ENCODE measurements at regions not wholly inside any gene's neighbourhood (a gene's known extent, or its start where the extent isn't known, plus 50 kb on each side); places are given as distances from the start of the nearest gene placed in this dataset.

- H3K4me1 Mint-ChIP-seq (ENCODE audit: low read depth, unreplicated experiment): peaks cover 10% of the 10 kb centered on the region
Measured at GRCh38 chr5:15203376-15203775, 296.6 kb upstream of the FBXL7 start.

GRCh38 chr5:15191012-15191411 lies 309.0 kb upstream of the FBXL7 start:
- no peaks in the 10 kb centered on the region for H3K27me3 ChIP-seq (ENCODE audit: insufficient read depth, low read length)

More at GRCh38 chr5:15203376-15203775, 296.6 kb upstream of the FBXL7 start:
- H3K27me3 ChIP-seq (ENCODE audit: insufficient read depth, low read length): no peaks in the 10 kb centered on the region
- Mint-ChIP-seq H3K36me3 (ENCODE audit: low read depth, unreplicated experiment) (no peaks in the 10 kb centered on the region), H3K27me3 (ENCODE audit: low read depth, unreplicated experiment) (no peaks in the 10 kb centered on the region), H3K9me3 (ENCODE audit: unreplicated experiment) (no peaks in the 10 kb centered on the region), H3K4me3 (ENCODE audit: unreplicated experiment) (no peak overlapping the region), H3K27ac (ENCODE audit: unreplicated experiment) (peak overlapping the region; percentile 3)
- FAIRE-seq (no peak), DNase-seq (ENCODE audit: low read depth) (no peak)
- H3K9me3 ChIP-seq (ENCODE audit: insufficient read depth, low read depth, low read length): no peaks in the 10 kb centered on the region
- H3K9ac ChIP-seq (ENCODE audit: low read length): no peak overlapping the region
- no peak overlapping the region for H3K4me3 ChIP-seq (ENCODE audit: insufficient read depth, low read depth, low read length)
- H3K4me1 ChIP-seq (ENCODE audit: insufficient read depth, low read length): no peaks in the 10 kb centered on the region
- H3K36me3 ChIP-seq (ENCODE audit: insufficient read depth, low read length): no peaks in the 10 kb centered on the region
- TF ChIP-seq CTCF (IDR thresholded peaks at IDR 0.05; ENCODE audit: insufficient read depth, low read depth, low read length): no peak
- TF ChIP-seq EZH2 (IDR thresholded peaks at IDR 0.05; ENCODE audit: insufficient read depth, low read length): no peak
- no peak overlapping the region for H3K27ac ChIP-seq (ENCODE audit: low read depth, low read length)
- H3K4me2 ChIP-seq (ENCODE audit: low read length): no peak overlapping the region
- no peak overlapping the region for H2AFZ ChIP-seq (ENCODE audit: low read depth, low read length)
- H3K79me2 ChIP-seq (ENCODE audit: insufficient read depth, low read length): no peaks in the 10 kb centered on the region
- H4K20me1 ChIP-seq (ENCODE audit: insufficient read depth, low read length): no peaks in the 10 kb centered on the region

More at GRCh38 chr5:15191012-15191411, 309.0 kb upstream of the FBXL7 start:
- Histone ChIP-seq H2AFZ (ENCODE audit: low read depth, low read length) (no peak overlapping the region), H3K9ac (ENCODE audit: low read length) (no peak overlapping the region), H3K27ac (ENCODE audit: low read depth, low read length) (no peak overlapping the region), H3K4me3 (ENCODE audit: insufficient read depth, low read depth, low read length) (no peak overlapping the region), H3K9me3 (ENCODE audit: insufficient read depth, low read depth, low read length) (no peaks in the 10 kb centered on the region), H4K20me1 (ENCODE audit: insufficient read depth, low read length) (no peaks in the 10 kb centered on the region), H3K4me2 (ENCODE audit: low read length) (no peak overlapping the region), H3K79me2 (ENCODE audit: insufficient read depth, low read length) (no peaks in the 10 kb centered on the region), H3K36me3 (ENCODE audit: insufficient read depth, low read length) (no peaks in the 10 kb centered on the region), H3K4me1 (ENCODE audit: insufficient read depth, low read length) (no peaks in the 10 kb centered on the region)
- H3K9me3 Mint-ChIP-seq (ENCODE audit: unreplicated experiment): peaks cover 4% of the 10 kb centered on the region
- FAIRE-seq: no peak
- no peak overlapping the region for H3K27ac Mint-ChIP-seq (ENCODE audit: unreplicated experiment)
- no peaks in the 10 kb centered on the region for H3K27me3 Mint-ChIP-seq (ENCODE audit: low read depth, unreplicated experiment)
- H3K4me1 Mint-ChIP-seq (ENCODE audit: low read depth, unreplicated experiment): no peaks in the 10 kb centered on the region
- no peaks in the 10 kb centered on the region for H3K36me3 Mint-ChIP-seq (ENCODE audit: low read depth, unreplicated experiment)
- no peak for TF ChIP-seq EZH2 (IDR thresholded peaks at IDR 0.05; ENCODE audit: insufficient read depth, low read length)
- TF ChIP-seq CTCF (IDR thresholded peaks at IDR 0.05; ENCODE audit: insufficient read depth, low read depth, low read length): no peak
- no peak overlapping the region for H3K4me3 Mint-ChIP-seq (ENCODE audit: unreplicated experiment)
- DNase-seq (ENCODE audit: low read depth): no peak

Measured in astrocyte (in vitro differentiated cells and primary cell).